GM18873 (cell line): ENCODE measurements at regions not wholly inside any gene's neighbourhood (a gene's known extent, or its start where the extent isn't known, plus 50 kb on each side); places are given as distances from the start of the nearest gene placed in this dataset.
"Not testable (repeated sequence)": the region's sequence is repeated elsewhere in the genome, so short reads cannot be mapped to it uniquely, and the experiment has no call there.

Experiments used
- ATAC-seq: cut with Tn5 transposase; IDR thresholded peaks from one replicate; pipeline ENCODE4 v1.9.1; 2021; ENCODE audit warnings: mild to moderate bottlenecking, moderate library complexity, moderate number of reproducible peaks; ENCODE audit not compliant: unreplicated experiment, low FRiP score

DNA sequence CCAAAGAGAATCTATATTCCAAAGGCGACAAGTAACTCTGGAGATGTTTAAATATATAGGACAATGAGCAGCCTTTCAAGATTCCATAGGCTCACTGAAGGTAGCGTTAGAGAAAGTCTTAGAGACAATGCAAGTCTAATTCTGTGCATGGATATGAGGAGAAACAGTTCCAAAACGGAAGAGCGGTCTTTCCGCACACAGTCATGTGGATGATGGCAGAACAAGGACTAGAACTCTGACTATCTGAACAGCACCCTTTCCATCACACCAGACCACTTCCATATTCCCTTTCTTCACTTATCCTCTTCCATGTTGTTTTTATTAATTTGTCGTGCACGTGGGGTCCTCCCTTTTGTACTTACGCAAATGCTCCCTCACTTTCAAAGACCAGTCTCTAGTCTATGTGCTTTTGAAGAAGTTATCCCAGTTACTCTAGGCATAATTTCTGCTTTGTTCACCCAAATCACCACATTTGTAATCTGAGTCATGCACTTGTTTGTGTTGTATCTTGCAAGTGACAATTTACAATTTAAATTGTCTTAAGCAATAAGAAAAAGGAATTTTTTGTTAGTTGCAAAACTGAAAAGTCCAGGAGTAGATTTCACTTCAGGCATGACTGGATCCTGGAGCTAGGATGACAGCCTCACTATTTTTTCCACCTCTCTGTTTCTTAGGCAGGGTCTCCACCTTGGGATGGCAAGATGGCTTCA lies 116.0 kb upstream of the ADRA1B start:
- ATAC-seq, result no peak

GRCh38 chr5:159801303-159801702 lies 115.0 kb upstream of the ADRA1B start:
- ATAC-seq, result no peak

- ATAC-seq, result no peak
Measured at GRCh38 chr5:159802661-159803060, 113.6 kb upstream of the ADRA1B start.

GRCh38 chr5:159804121-159804520 lies 112.2 kb upstream of the ADRA1B start:
- no peak for ATAC-seq

DNA sequence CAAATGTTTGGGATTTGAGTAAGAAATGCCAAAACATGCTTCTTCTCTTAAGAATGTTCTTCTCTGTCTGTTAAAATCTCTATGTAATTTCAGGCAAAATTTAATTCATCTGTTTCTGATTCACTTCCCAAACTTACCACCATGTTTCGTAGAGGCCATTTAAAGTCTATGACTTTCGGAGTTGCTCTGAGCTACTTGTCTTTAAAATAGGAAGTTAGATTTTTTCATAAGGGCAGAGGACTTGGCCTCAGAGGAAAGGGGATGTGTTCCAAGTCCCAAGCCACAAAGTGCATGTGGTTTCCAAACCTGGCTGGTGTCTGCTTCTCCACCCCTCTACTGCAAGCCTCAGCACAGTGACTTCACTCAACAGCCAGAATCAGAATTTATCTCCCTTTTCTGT lies 111.3 kb upstream of the ADRA1B start:
- ATAC-seq, result no peak

DNA sequence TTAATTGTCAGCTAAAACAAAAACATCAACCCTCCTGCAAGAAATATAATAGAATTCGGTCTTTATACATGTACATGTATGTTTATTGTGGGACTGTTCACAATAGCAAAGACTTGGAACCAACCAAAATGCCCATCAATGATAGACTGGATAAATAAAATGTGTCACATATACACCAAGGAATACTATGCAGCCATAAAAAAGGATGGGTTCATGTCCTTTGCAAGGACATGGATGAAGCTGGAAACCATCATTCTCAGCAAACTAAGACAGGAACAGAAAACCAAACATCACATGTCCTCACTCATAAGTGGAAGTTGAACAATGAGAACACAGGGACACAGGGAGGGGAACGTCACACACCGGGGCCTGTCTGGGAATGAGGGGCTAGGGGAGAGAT lies 109.1 kb upstream of the ADRA1B start:
- ATAC-seq, result not testable (repeated sequence)

DNA sequence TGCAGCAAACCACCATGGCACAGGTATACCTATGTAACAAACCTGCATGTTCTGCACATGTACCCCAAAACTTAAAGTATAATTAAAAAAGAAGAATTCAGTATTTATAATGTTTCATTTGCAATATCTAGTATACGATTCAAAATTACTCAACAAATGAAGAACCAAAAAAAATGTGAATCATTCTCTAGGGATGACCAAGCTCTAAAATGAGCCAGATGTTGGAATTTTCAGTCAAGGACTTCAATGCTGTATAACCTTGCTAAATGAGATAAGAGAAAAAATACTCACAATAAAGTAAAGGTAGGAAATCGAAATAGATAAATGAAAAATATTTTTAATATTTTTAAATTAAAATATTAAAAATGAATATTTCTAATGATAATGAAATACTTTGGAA lies 108.7 kb upstream of the ADRA1B start:
- no peak for ATAC-seq

GRCh38 chr5:159811712-159812111 lies 104.6 kb upstream of the ADRA1B start:
- ATAC-seq, result no peak

- ATAC-seq, result not testable (repeated sequence)
Measured at GRCh38 chr5:159812759-159813158, 103.5 kb upstream of the ADRA1B start.

- no peak for ATAC-seq
Measured at GRCh38 chr5:159814222-159814621, 102.1 kb upstream of the ADRA1B start.

DNA sequence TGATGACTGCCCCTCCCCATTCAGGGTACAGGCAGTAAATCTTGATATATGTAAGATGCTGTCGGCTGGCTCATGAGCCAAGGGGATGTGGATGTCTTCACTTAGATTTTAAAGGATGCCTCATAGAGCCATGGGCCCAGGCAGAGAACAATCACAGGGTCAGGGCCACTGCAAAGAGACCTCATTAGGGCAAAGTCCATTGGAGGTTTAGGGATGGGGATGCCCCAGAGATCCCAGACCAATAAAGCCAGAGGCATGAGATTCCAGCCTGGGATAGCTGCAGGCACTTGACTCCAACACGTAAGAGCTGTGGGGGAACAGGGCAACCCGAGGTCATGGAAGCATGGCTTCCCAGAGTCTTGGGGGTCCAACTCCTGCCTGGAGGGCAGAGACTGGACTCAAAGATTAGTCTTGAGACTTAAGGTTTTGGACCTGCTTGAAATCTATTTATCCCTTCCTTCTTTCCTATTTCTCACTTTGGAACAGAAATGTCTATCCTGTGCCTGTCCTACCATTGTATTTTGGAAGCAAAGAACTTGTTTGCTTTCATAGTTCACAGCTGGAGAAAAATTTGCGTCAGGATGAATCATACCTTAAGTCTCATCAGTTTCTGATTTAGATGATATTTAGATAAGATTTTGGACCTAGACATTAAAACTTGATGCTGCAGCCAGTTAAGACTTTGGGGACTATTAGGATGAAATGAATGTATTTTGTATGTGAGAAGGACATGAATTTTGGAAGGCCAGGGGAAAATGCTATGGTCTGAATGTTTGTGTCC lies 101.3 kb upstream of the ADRA1B start:
- ATAC-seq, result no peak

- ATAC-seq, result no peak
Measured at GRCh38 chr5:159817262-159818029, 98.8 kb upstream of the ADRA1B start.

GRCh38 chr5:159819591-159820411 lies 96.5 kb upstream of the ADRA1B start:
- ATAC-seq, result no peak

DNA sequence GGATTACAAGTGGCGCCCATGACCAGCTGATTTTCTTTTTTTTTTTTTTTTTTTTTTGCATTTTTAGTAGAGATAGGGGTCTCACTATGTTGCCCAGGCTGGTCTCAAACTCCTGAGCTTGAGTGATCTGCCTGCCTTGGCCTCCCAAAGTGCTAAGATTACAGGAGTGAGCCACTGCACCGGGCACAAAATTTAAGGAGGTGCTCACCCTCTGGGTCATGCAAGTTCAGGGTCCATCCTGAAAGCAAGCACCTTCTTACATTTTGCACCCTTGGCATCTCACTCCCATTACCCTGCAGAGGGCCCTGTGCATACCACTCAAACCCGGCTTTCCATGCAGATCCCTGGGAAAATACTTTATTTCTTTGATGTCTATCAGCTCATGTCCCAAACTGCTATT lies 95.6 kb upstream of the ADRA1B start:
- ATAC-seq, result no peak

DNA sequence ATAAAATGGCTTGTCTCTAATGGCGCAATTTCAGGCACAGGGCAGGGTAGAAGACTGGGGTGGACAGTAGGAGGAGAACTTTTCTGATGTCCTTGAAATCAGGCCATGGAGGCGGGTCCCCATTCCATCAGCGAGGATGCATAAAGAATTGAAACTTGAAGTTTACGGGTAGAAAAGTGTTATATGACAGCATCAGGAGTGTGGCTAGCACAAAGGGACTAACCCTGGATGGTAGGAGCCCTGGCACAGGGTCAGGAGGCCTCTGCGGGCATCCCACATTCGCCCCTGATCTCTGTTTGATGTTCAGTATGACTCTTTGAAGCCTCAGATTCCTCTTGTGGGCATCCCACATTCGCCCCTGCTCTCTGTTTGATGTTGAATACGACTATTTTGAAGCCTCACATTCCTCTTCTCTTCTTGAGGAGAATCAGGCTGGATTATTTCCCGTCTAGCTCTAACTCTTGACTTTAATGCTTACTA lies 94.8 kb upstream of the ADRA1B start:
- ATAC-seq, result no peak

DNA sequence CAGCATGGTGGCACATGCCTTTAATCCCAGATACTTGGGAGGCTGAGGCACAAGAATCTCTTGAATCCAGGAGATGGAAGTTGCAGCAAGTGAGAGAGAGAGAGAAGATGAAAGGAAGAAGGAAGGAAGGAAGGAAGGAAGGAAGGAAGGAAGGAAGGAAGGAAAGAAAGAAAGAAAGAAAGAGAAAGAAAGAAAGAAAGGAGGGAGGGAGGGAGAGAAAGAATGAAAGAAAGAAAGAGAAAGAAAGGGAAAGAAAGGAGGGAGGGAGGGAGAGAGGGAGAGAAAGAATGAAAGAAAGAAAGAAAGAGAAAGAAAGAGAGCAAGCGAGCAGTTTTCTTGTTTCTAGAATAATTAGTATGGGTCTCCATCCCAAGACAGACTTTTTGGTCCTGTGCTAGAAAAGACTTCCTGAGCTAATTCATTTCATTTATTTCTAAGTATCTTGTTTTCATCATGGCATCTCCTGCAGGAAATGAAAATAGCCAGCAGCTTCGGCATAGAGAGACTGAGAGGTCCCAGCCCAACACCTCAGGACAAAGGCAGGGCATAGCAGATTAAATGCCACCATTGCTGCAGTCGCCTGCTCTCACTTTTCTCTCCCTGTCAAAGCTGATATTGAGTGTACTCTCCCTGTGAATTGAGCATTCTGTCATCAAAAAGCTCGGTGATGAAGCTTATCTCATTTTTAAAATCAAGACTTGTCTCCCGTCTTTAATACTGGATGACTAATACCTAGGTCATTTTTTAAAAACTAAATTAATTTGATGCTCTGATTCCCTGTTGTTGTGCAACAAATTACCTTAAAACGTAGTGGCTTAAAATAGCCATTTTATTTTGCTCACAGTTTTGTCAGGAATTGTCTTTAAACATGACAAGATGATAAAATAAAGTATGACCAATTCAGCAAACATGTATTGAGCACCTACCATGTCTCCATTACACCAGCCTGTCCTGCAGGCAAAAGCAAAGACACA lies 91.8 kb upstream of the ADRA1B start:
- ATAC-seq, result no peak

GRCh38 chr5:159825551-159826051 lies 90.7 kb upstream of the ADRA1B start:
- no peak for ATAC-seq

- ATAC-seq, result peak; percentile 96
Measured at GRCh38 chr5:159826351-159827214, 89.7 kb upstream of the ADRA1B start.
